ENCODE measurements at regions not wholly inside any gene's neighbourhood (a gene's known extent, or its start where the extent isn't known, plus 50 kb on each side); places are given as distances from the start of the nearest gene placed in this dataset.

- no peak for ATAC-seq
- Histone ChIP-seq H3K4me1 (no peaks in the 10 kb centered on the region), H3K4me3 (no peak overlapping the region), H3K27me3 (no peaks in the 10 kb centered on the region), H3K27ac (no peak overlapping the region), H3K36me3 (replicated peaks in 1 of 2; ENCODE audit: insufficient read depth in 1 of 2, low read depth in 2 of 2) (no peaks in the 10 kb centered on the region), H3K9me3 (no peaks in the 10 kb centered on the region)
- no peak for DNase-seq
- TF ChIP-seq POLR2A (IDR thresholded peaks at IDR 0.05): no peak
- TF ChIP-seq, protein P1, sequence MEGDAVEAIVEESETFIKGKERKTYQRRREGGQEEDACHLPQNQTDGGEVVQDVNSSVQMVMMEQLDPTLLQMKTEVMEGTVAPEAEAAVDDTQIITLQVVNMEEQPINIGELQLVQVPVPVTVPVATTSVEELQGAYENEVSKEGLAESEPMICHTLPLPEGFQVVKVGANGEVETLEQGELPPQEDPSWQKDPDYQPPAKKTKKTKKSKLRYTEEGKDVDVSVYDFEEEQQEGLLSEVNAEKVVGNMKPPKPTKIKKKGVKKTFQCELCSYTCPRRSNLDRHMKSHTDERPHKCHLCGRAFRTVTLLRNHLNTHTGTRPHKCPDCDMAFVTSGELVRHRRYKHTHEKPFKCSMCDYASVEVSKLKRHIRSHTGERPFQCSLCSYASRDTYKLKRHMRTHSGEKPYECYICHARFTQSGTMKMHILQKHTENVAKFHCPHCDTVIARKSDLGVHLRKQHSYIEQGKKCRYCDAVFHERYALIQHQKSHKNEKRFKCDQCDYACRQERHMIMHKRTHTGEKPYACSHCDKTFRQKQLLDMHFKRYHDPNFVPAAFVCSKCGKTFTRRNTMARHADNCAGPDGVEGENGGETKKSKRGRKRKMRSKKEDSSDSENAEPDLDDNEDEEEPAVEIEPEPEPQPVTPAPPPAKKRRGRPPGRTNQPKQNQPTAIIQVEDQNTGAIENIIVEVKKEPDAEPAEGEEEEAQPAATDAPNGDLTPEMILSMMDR (IDR thresholded peaks at IDR 0.05): no peak
- 68 to 77% methylated on average over 1 of the region's 1 CpG for WGBS, 2 donors
- intact Hi-C loops (cut with DNase I): no loop called here
Measured at GRCh38 chr4:149095811-149096210, 653.6 kb upstream of the NR3C2 start.

- no peak overlapping the region for H3K27ac ChIP-seq
- DNase-seq: no peak
- intact Hi-C loops (cut with DNase I): no loop called here
Measured at GRCh38 chr4:149095001-149095400, 652.8 kb upstream of the NR3C2 start.

GRCh38 chr4:149084144-149084543 lies 641.9 kb upstream of the NR3C2 start:
- Histone ChIP-seq H3K27me3 (no peaks in the 10 kb centered on the region), H3K27ac (no peak overlapping the region), H3K4me1 (no peaks in the 10 kb centered on the region), H3K36me3 (replicated peaks in 1 of 2; ENCODE audit: insufficient read depth in 1 of 2, low read depth in 2 of 2) (no peaks in the 10 kb centered on the region), H3K4me3 (no peak overlapping the region), H3K9me3 (no peaks in the 10 kb centered on the region)
- no peak for DNase-seq
- ATAC-seq: no peak
- intact Hi-C loops (cut with DNase I): no loop called here
- TF ChIP-seq POLR2A (IDR thresholded peaks at IDR 0.05): no peak
- TF ChIP-seq, protein P1 (IDR thresholded peaks at IDR 0.05): no peak
- 73 to 75% methylated on average over 4 of the region's 4 CpGs for WGBS, 2 donors

More at GRCh38 chr4:149095001-149095400, 652.8 kb upstream of the NR3C2 start:
- TF ChIP-seq POLR2A (IDR thresholded peaks at IDR 0.05): no peak
- TF ChIP-seq, protein P1 (IDR thresholded peaks at IDR 0.05): no peak
- Histone ChIP-seq H3K27me3 (no peaks in the 10 kb centered on the region), H3K4me3 (no peak overlapping the region), H3K4me1 (no peaks in the 10 kb centered on the region), H3K9me3 (no peaks in the 10 kb centered on the region), H3K36me3 (replicated peaks in 1 of 2; ENCODE audit: insufficient read depth in 1 of 2, low read depth in 2 of 2) (no peaks in the 10 kb centered on the region)
- no peak for ATAC-seq

DNA sequence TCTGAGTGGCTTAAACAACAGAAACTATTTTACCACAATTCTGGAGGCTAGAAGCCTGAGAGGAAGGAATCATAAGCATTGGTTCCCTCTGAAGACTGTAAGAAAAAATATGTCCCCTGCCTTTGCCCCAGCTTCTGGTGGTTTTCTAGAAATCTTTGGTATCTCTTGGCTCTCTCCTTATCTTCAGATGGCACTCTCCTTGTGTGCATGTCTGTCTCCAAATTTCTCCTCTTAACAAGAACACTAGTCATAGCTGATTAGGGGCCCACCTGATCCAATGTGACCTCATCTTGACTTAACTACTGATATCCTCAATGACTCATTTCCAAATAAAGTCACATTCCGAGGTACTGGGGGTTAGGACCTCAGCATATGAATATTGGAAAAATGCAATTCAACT lies 635.0 kb upstream of the NR3C2 start:
- intact Hi-C loops (cut with DNase I): no loop called here
- 41 to 42% methylated on average over 1 of the region's 1 CpG for WGBS, 2 donors
- Histone ChIP-seq H3K27me3 (no peaks in the 10 kb centered on the region), H3K4me1 (no peaks in the 10 kb centered on the region), H3K4me3 (no peak overlapping the region), H3K9me3 (no peaks in the 10 kb centered on the region), H3K27ac (no peak overlapping the region), H3K36me3 (replicated peaks in 1 of 2; ENCODE audit: insufficient read depth in 1 of 2, low read depth in 2 of 2) (no peaks in the 10 kb centered on the region)
- DNase-seq (no peak), ATAC-seq (no peak)
- no peak for TF ChIP-seq POLR2A (IDR thresholded peaks at IDR 0.05)
- TF ChIP-seq, protein P1 (IDR thresholded peaks at IDR 0.05): no peak

- H3K36me3 ChIP-seq (replicated peaks in 1 of 2; ENCODE audit: insufficient read depth in 1 of 2, low read depth in 2 of 2): no peaks in the 10 kb centered on the region
- TF ChIP-seq, protein P1 (IDR thresholded peaks at IDR 0.05): no peak
- no peak for TF ChIP-seq POLR2A (IDR thresholded peaks at IDR 0.05)
- 38 to 65% methylated on average over 1 of the region's 1 CpG for WGBS, 2 donors
- DNase-seq (no peak), ATAC-seq (no peak)
- H3K4me3 ChIP-seq: no peak overlapping the region
- no peaks in the 10 kb centered on the region for H3K4me1 ChIP-seq
- intact Hi-C loops (cut with DNase I): no loop called here
- no peaks in the 10 kb centered on the region for H3K27me3 ChIP-seq
- H3K9me3 ChIP-seq: no peaks in the 10 kb centered on the region
- H3K27ac ChIP-seq: no peak overlapping the region
Measured at GRCh38 chr4:149076401-149076800, 634.2 kb upstream of the NR3C2 start.
